HK-2 (cell line): ENCODE measurements at regions not wholly inside any gene's neighbourhood (a gene's known extent, or its start where the extent isn't known, plus 50 kb on each side); places are given as distances from the start of the nearest gene placed in this dataset.
"Not testable (repeated sequence)": the region's sequence is repeated elsewhere in the genome, so short reads cannot be mapped to it uniquely, and the experiment has no call there.

Source experiments
- DNase-seq: peaks from one replicate; pipeline ENCODE4 v3.0.0-alpha.2; 2018; ENCODE audit not compliant: unreplicated experiment

DNA sequence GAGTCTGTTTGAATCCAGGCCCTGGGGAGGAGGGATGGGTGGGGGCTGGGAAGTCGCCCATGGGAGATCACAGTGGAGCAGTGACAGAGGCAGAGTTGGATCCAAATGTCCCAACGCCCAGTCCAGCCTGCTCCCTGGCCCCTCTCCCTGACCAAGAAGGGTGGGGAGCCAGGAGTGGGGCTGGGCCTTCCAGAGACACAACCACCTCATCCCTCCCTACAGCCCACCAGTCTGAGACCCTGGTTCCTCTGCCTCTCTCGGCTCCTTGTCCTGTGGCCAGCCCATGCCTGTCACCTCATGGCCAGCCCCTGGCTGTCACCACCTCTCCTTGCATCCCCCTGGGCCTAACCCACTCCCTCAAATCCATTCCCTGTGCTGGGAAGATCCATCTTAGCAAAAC lies 71.2 kb upstream of the PRR5 start:
- no peak for DNase-seq

- DNase-seq, result no peak
Observed at GRCh38 chr22:44628835-44629234, 73.2 kb upstream of the PRR5 start.

GRCh38 chr22:44628273-44628672 lies 73.7 kb upstream of the PRR5 start:
- no peak for DNase-seq

- DNase-seq, result no peak
Observed at GRCh38 chr22:44627521-44628139, 74.4 kb upstream of the PRR5 start.

DNA sequence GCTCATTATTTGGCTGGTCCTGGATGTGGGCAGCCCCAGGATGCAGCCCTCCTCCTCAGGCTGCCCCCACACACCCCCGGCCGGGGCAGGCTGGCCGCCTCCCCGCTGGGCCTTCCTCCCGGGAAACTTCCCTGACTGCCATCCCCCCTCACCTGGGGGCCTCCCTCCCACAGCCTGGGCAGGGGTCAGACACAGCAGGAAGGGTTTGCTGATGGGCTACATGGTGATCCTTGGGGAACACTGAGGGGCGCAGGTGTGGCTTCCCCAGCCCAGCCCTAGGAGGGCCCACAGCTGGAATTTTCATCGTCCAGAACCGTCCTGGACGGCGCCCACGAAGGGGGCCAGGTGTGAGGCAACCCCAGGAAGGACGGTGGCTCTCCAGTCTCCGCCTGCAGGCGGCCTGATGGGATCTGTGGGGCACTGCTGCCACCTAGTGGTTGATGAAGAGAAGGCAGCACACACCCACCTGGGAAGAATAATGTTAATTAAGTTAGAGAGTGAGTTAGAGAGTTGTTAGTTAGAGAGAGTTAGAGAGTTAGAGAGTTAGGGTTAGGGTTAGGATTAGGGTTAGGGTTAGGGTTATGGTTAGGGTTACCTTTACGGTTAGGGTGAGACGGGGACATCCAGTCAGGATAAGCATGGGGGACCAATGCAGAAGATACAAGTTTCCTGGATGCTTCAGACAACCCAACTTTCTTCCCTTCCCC lies 75.9 kb upstream of the PRR5 start:
- DNase-seq, result peak; percentile 72

- no peak for DNase-seq
Observed at GRCh38 chr22:44625421-44625760, 76.6 kb upstream of the PRR5 start.

DNA sequence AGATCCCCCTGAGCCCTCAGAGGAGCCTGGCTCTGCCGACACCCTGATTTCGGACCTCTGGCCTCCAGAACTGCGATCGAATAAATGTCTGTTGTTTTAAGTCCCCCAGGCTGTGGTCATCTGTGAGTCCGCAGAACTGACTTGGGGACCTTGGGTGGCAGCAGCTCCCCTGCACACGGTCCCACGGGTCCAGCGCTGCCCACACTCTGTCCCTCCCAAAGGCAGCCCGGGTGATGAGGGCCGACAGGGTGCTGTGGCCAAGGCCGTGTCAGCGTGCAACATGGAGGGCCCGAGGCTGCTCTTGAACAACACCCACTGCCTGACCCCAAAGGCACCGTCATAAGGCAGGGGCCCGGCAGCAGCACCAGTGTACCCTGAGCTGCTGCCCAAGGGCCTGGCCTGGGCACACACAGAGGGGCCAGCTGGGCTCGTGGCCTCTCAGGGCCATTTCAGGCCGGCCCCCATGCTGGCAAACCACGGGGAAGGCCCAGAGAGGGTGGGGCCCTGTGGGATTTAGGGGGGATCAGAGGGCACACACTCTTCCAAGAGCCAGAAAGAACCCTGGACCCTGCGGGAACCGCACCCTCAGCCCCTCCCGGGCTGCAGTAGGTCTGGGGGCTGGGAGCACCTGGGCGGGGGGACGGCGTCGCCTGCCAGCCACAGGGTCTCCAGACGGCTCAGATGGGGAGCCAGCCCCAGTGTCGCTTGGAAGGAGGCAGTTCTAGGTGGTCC lies 77.1 kb upstream of the PRR5 start:
- DNase-seq, result no peak

- peak; percentile 36 for DNase-seq
Observed at GRCh38 chr22:44623771-44624510, 78.1 kb upstream of the PRR5 start.

GRCh38 chr22:44622679-44623078 lies 79.3 kb upstream of the PRR5 start:
- DNase-seq, result no peak

GRCh38 chr22:44622147-44622427 lies 79.9 kb upstream of the PRR5 start:
- no peak for DNase-seq

DNA sequence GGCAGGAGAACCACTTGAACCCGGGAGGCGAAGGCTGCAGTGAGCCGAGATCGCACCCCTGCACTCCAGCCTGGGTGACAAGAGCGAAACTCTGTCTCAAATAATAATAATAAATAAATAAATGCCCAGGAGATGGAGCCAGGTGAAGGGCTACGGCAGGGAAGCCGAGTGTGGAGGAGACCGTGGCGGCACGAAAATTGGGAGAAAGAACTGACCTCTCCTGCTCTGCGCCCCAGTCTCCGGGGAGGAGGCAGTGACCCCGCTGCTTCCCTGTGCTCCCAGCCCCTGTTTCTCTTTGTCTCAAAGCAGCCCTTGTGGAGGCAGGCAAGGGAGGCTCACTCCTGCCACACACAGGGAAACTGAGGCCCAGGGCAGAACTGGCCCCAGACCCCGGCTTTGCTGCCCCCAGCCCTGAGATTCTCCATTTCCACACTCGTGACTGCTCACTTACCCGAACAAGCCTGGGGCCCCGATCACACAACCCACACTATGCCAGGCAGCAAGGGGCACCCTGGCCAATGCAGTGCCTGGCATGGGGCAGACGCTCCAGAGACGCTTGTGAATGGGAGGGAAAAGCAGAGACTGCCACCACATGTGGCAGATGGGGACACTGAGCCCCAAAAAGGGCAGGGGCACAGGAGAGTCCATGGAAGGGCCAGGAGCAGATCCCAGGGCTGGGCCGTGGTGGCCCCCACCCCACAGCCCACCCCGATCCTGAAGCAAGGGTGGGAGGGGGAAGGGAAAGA lies 80.4 kb upstream of the PRR5 start:
- DNase-seq, result no peak

DNA sequence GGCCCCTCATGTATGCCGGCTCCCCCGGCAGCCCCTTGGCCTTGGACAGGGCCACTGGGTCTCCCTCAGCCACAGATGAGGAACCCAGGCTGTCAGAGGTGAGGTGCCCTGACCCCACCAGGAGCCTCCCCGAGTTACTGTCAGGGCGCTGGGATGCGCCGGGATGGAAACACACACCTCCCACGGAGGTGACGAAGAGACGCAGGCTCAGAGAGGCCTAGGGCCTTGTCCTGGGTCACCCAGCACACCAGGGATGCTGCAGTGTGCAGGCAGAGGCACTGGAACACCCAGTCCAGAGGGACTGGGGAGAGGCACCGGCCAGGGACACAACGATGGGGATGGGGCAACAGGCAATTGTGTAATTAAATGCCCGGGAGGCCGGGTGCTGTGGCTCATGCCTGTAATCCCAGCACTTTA lies 81.2 kb upstream of the PRR5 start:
- DNase-seq, result no peak

DNA sequence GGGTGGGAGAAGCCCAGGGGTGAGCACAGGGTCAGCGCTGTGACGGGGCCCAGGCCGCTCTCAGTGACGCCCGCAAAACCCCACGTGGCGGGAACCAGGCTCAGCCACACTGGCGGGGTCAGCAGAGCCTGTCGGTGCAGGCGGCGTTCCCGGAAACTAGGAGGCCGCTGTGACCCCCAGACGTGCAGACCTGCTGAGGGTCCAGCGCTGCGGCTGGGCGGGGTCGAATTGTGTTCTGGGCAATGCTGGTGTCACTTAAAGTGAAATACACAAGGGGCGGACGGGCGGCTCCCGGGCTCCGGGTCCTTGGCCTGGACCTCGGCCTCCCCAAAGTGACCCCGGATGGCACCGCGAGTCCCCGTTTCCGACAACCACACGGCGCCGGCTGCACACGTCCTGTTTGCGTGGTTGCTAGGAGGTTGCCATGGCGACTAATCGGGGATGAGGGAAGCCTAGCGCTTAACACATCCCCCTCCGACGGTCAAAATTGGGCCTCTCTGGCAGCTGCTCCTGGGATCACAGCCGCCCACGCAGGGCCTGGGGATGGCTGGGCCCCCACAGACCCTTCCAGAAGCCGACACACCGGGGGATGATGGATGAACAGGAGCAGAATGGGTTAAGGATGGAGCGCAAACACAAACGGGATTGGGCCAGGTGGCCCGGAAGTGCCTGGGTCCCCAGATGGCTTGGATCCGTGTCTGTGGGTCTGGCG lies 81.7 kb upstream of the PRR5 start:
- no peak for DNase-seq

GRCh38 chr22:44619560-44620128 lies 82.4 kb upstream of the PRR5 start:
- not testable (repeated sequence) for DNase-seq

- DNase-seq, result not testable (repeated sequence)
Observed at GRCh38 chr22:44618910-44619309, 83.1 kb upstream of the PRR5 start.

DNA sequence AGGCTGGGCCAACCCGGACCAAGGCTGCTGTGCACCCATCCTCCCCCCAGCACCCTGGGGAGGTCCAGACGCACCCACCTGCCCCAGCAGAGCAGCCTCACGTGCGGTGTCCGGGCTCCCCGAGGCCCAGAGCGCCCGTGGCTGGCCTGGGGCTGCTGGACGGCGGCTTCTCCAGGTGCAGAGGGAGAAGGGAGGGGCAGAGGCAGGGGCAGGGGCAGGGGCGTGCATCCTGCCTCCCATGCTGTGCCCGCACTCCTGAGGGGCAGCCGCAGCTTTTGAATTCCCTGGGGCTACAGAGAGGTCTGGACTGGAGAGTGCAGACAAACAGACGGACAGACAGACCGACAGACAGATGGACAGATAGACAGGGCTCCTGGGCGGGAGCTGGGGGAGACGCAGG lies 83.6 kb upstream of the PRR5 start:
- no peak for DNase-seq

GRCh38 chr22:44617828-44618227 lies 84.2 kb upstream of the PRR5 start:
- DNase-seq, result no peak

DNA sequence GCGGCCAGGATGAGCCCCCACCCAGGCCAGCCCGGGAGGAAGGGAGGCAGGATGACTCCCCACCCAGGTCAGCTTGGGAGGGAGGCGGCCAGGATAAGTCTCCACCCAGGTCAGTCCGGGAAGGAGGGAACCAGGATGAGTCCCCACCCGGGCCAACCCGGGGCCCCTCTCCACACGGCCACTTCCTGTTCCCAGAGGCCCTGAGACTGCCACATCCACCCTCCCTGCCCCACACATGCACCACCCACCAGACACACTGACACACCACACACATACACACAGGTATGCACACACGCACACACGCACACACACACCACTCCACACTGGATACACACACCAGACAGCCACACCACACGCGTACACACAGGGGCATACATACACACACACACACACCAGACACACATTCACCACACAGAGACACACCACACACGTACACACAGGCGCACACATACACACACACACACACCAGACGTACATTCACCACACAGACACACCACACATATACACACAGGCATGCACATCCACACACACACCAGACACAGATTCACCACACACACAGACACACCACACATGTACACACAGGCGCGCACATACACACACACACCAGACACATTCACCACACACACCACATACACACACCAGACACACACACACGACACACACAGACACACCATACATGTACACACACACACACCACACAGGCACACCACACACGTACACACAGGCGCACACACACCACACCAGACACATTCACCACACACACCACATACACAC lies 84.9 kb upstream of the PRR5 start:
- no peak for DNase-seq

DNA sequence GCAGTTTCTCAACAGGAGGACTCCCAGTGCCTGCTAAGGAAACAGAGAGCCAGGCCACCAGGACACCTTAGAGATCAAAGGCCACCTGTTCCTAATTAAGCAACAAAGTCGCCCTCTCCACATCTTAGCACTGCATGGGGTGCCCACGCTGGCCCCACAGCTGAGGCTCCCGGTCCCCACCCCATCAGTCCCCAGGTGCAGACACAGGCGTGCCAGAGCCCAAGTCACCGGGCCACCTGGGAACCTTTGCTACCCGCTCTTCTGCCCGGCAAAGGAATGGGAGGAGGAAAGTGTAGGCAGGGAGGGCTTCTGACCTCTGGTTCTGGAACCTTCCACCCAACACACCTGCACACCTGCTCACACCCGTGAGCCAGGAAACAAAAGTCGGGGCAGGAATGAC lies 85.5 kb upstream of the PRR5 start:
- DNase-seq, result no peak

GRCh38 chr22:44615602-44616180 lies 86.3 kb upstream of the PRR5 start:
- no peak for DNase-seq
